ENCODE measurements at regions not wholly inside any gene's neighbourhood (a gene's known extent, or its start where the extent isn't known, plus 50 kb on each side); places are given as distances from the start of the nearest gene placed in this dataset.
"Not testable (repeated sequence)": the region's sequence is repeated elsewhere in the genome, so short reads cannot be mapped to it uniquely, and the experiment has no call there.

- DNase-seq = not testable (repeated sequence)
Measured at GRCh38 chr9:40097992-40098391, 742.5 kb downstream of the SPATA31A1 start.

- peak; percentile 61 for DNase-seq
Measured at GRCh38 chr9:40106003-40106782, 750.7 kb downstream of the SPATA31A1 start.

GRCh38 chr9:40106783-40107248 is 751.3 kb downstream of the SPATA31A1 start:
- peak; percentile 9 for DNase-seq

- not testable (repeated sequence) for DNase-seq
Measured at GRCh38 chr9:40107251-40107650, 751.8 kb downstream of the SPATA31A1 start.

GRCh38 chr9:40108465-40108864 is 753.0 kb downstream of the SPATA31A1 start:
- not testable (repeated sequence) for DNase-seq

- not testable (repeated sequence) for DNase-seq
Measured at GRCh38 chr9:40110751-40111150, 755.3 kb downstream of the SPATA31A1 start.

GRCh38 chr9:40111571-40111970 is 756.1 kb downstream of the SPATA31A1 start:
- DNase-seq = not testable (repeated sequence)

- DNase-seq = not testable (repeated sequence)
Measured at GRCh38 chr9:40130598-40130997, 775.1 kb downstream of the SPATA31A1 start.

GRCh38 chr9:40169204-40169603 is 813.7 kb downstream of the SPATA31A1 start:
- DNase-seq = not testable (repeated sequence)

GRCh38 chr9:40173316-40173715 is 817.8 kb downstream of the SPATA31A1 start:
- not testable (repeated sequence) for DNase-seq

GRCh38 chr9:40174035-40174434 is 818.6 kb downstream of the SPATA31A1 start:
- not testable (repeated sequence) for DNase-seq

- DNase-seq = not testable (repeated sequence)
Measured at GRCh38 chr9:40177403-40177802, 821.9 kb downstream of the SPATA31A1 start.

- DNase-seq = not testable (repeated sequence)
Measured at GRCh38 chr9:40191403-40191802, 835.9 kb downstream of the SPATA31A1 start.

- DNase-seq = not testable (repeated sequence)
Measured at GRCh38 chr9:40192162-40192561, 836.7 kb downstream of the SPATA31A1 start.

GRCh38 chr9:40196165-40196714 is 840.8 kb downstream of the SPATA31A1 start:
- DNase-seq = not testable (repeated sequence)

GRCh38 chr9:40196803-40197202 is 841.3 kb downstream of the SPATA31A1 start:
- not testable (repeated sequence) for DNase-seq

GRCh38 chr9:40221596-40222233 is 866.2 kb downstream of the SPATA31A1 start:
- not testable (repeated sequence) for DNase-seq

- DNase-seq = not testable (repeated sequence)
Measured at GRCh38 chr9:40222617-40223200, 867.2 kb downstream of the SPATA31A1 start.

GRCh38 chr9:40223353-40223752 is 867.9 kb downstream of the SPATA31A1 start:
- not testable (repeated sequence) for DNase-seq

Measured in activated naive CD4-positive, alpha-beta T cell treated with Interleukin-2 at 50 U/mL for 16 hours (primary cell).